Lower leg skin (tissue), 3 donors: ENCODE measurements at regions not wholly inside any gene's neighbourhood (a gene's known extent, or its start where the extent isn't known, plus 50 kb on each side); places are given as distances from the start of the nearest gene placed in this dataset.

Experiments
- POLR2A ChIP-seq, 2 donors: fragments of 450-650 bp; IDR thresholded peaks; one replicate each; pipeline ENCODE4 v1.6.1; 2016 to 2017; ENCODE audit warnings: antibody characterized with exemption in 2 of 2, mild to moderate bottlenecking in 1 of 2, moderate library complexity in 1 of 2
- TF ChIP-seq, protein P1 (sequence below), 3 donors: fragments of 450-650 bp; IDR thresholded peaks; one replicate each; pipeline ENCODE4 v1.5.1; 2016; ENCODE audit warnings: antibody characterized with exemption in 3 of 3, mild to moderate bottlenecking in 3 of 3, moderate library complexity in 2 of 3

DNA sequence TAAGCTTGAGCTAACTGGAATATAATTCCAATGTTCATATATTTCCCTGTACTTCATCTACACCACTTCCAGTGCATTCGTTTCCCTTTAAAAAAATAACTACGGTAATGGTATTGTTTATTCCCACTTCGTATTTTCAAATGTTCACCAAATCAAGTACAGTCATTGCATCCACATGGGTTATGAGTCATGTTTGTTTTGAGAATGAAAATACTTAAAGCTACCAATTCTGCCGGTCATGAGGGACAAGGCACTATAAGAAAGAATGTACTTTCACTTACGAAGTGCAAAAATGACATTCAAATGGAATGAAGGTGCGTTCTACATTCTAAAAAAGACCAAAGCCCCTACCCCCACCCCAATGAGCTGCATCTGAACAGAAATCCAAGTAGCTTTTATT lies 174.4 kb upstream of the FGF13 start:
- TF ChIP-seq, protein P1, sequence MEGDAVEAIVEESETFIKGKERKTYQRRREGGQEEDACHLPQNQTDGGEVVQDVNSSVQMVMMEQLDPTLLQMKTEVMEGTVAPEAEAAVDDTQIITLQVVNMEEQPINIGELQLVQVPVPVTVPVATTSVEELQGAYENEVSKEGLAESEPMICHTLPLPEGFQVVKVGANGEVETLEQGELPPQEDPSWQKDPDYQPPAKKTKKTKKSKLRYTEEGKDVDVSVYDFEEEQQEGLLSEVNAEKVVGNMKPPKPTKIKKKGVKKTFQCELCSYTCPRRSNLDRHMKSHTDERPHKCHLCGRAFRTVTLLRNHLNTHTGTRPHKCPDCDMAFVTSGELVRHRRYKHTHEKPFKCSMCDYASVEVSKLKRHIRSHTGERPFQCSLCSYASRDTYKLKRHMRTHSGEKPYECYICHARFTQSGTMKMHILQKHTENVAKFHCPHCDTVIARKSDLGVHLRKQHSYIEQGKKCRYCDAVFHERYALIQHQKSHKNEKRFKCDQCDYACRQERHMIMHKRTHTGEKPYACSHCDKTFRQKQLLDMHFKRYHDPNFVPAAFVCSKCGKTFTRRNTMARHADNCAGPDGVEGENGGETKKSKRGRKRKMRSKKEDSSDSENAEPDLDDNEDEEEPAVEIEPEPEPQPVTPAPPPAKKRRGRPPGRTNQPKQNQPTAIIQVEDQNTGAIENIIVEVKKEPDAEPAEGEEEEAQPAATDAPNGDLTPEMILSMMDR (IDR thresholded peaks at IDR 0.05) = no peak
- no peak for TF ChIP-seq POLR2A (IDR thresholded peaks at IDR 0.05)
